GM18526 (cell line): ENCODE measurements at regions not wholly inside any gene's neighbourhood (a gene's known extent, or its start where the extent isn't known, plus 50 kb on each side); places are given as distances from the start of the nearest gene placed in this dataset.
A peak's percentile ranks its signal among the peaks of the same experiment; 100 is the strongest.

Source experiments
- POLR2A ChIP-seq: IDR thresholded peaks from 3 replicates; pipeline ENCODE4 v1.6.1; 2011; ENCODE audit not compliant: insufficient read length; ENCODE audit errors: extremely low read depth

DNA sequence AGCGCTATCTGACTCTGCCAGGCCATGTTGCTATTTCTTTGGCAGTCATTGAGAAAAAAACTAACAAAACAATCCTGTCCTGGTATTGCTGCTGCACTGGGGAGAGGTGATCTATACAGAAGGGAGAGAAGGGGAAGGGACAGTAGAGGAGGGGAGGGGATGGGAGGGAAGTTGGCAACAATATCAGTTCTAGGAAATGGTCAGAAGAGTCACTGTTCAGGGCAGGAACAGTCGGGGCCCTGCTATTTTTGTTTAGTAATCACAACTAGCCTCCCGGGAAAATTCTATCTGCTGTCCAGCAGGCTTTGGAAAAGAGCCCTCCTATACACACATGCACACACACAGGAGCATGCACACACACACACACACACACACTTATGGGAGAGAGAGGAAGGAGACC, 142.3 kb upstream of the CARMIL1 start:
- TF ChIP-seq POLR2A = no peak

DNA sequence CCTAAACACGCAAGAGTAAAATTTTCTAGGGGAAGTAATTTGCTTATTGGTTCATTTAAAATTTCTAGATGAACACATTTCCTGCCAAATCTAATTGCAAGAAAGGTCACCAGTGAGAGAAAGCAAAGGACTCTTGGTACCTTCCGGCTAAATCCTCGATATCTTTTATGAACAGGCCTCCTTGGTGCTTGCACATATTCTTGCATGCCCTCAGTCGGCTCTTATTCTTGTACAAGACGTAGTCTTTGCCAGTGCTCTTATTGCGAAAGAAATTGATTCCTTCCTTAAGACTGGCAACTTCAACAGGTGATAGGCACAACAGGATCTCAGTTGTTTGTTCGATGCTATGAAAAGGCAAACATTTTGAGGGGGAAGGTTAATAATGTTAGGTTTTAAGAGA, 141.7 kb upstream of the CARMIL1 start:
- TF ChIP-seq POLR2A = no peak

DNA sequence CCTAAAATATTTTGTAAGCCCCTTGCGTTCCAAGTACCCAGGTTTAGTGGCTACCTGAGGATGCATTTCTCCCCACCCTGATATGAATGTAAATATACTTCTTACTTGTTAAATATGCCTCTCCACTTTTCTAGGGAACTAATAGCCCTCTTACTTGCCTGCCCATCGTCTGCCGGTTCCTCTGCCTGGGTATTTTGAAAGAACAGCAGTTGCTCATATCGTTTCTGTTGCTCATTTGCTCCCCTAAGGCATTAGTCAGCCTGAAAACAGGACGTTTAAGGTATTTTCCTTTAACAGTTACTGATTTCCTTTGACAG, 141.3 kb upstream of the CARMIL1 start:
- no peak for TF ChIP-seq POLR2A

GRCh38 chr6:25138233-25138933, 140.8 kb upstream of the CARMIL1 start:
- TF ChIP-seq POLR2A = peak; percentile 64

DNA sequence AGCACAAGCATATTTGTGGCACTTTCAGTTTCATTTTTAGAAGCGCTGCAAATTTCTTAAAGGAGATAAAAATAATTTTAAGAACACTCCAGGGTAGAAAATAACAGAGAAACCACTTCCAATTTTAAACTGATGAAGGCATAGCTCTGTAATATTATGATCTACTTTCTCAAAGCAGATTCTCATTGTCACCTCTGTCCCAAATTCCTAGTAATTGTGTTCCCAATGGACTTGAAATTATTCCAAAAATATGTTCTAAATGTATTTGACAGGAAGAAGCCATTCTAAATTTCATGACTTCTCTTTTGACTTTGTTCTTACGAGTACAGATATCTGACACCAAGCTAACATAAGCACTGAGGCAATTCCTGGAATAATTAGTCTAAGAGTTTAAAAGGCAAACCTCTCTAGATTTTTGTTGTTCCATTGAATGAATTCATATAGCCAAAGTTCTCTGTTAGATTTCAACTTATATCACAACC, 140.2 kb upstream of the CARMIL1 start:
- TF ChIP-seq POLR2A = no peak

GRCh38 chr6:25142506-25142905, 136.7 kb upstream of the CARMIL1 start:
- TF ChIP-seq POLR2A = no peak

DNA sequence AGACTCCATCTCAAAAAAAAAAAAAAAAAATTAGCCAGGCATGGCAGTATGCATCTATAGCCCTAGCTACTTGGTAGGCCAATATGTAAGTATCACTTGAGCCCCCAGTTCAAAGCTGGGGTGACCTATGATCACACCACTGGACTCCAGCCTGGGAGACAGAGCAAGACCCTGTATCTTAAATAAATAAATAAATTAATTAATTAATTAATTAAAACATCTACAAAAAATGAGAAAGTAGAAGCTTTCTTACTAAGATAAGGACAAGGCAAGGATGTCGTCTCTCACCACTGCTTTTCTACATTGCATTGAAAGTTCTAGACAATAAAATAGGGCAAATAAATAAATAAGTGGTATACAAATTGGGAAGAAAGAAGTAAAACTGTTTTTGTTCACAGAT, 134.3 kb upstream of the CARMIL1 start:
- no peak for TF ChIP-seq POLR2A

- no peak for TF ChIP-seq POLR2A
Measured at GRCh38 chr6:25147223-25147622, 132.0 kb upstream of the CARMIL1 start.

DNA sequence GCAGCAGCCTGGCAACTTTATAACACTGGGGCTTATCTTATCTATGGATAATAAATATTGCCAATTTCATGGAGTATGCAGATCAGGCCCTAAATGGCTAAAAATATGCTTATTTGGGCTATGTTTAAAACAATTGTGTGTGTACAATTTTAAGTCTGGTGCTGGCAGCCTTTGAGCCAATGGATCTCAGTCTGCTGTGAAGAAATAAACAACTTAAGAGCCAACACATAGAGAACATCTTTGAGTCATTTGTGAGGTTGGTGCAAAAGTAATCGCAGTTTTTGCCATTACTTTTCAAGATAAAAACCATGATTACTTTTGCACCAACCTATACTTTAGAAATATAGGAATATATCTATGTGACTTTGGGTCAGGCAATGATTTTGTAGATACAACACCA, 129.1 kb upstream of the CARMIL1 start:
- no peak for TF ChIP-seq POLR2A

GRCh38 chr6:25150863-25151262, 128.3 kb upstream of the CARMIL1 start:
- no peak for TF ChIP-seq POLR2A

DNA sequence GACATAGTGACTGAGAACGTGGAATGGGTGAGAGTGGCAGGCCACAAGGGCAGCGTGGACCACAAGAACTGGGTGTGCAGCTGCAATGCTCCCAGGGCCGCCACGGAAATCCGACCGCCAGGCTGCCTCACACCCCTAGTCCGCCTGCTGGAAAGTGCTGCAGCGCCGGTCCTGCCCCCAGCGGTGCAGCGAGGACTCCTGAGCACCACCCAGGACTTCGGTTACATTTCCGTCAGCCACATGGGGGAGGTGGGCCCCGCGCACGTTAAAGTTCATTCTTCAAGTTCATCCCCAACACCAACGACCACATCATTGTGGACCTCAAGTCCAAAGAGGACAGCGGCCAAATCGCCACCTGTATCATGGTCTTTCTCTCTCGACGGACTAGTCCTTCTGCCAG, 126.1 kb upstream of the CARMIL1 start:
- TF ChIP-seq POLR2A = no peak

DNA sequence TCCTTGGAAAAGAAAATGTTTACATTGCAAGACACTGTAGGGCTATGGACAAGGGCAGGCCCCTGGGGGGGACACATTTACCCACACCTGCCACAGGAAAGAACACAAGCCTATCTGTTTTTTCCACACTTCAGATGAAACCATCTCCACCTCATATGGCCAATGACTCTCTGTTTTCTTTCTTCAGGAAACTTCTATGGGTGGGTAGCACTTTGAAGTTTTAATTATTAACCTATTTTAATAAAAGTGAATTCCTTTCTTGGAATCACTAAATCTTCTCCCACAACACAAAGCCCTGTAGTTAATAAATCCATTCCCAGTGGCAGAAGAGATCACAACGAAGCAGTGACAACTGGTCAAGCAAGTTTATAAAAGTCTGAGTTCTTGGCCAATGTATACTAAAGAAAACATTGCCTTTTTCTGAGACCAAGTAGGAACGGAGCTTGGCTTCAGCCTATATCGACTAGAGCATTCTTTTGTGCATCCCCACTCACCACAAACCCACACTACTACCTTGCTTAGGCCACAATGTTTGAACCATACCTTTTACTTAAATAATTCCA, 125.1 kb upstream of the CARMIL1 start:
- TF ChIP-seq POLR2A = no peak

- TF ChIP-seq POLR2A = no peak
Measured at GRCh38 chr6:25155211-25155610, 124.0 kb upstream of the CARMIL1 start.

GRCh38 chr6:25156123-25156522, 123.1 kb upstream of the CARMIL1 start:
- no peak for TF ChIP-seq POLR2A

- no peak for TF ChIP-seq POLR2A
Measured at GRCh38 chr6:25157183-25157582, 122.0 kb upstream of the CARMIL1 start.

- TF ChIP-seq POLR2A = no peak
Measured at GRCh38 chr6:25157842-25158241, 121.3 kb upstream of the CARMIL1 start.

DNA sequence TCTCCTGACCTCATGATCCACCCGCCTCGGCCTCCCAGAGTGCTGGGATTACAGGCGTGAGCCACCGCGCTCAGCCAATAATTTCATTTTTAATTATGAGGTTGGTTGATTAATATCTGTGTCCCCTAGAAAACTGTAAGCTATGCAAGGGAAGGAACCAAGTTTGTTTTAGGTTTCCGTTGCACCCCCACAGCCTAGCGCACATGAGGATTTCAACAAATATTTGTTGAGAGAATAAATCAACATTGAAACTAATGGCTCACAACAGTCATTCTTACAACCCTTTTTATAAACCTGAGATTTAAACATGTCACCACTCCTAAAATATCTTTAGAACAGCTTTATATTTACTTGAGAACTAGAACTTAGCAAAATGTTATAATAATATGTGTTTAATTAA, 114.0 kb upstream of the CARMIL1 start:
- no peak for TF ChIP-seq POLR2A
